Astrocyte (in vitro differentiated cells and primary cell): ENCODE measurements at regions not wholly inside any gene's neighbourhood (a gene's known extent, or its start where the extent isn't known, plus 50 kb on each side); places are given as distances from the start of the nearest gene placed in this dataset.

ENCODE experiments used
- CTCF ChIP-seq: IDR thresholded peaks from 2 replicates; pipeline ENCODE4 v1.5.1; 2011; ENCODE audit warnings: low read depth, mild to moderate bottlenecking, inconsistent platforms, low read length, moderate library complexity; ENCODE audit not compliant: insufficient read depth
- EZH2 ChIP-seq: IDR thresholded peaks from 2 replicates; pipeline ENCODE4 v1.6.1; 2012; ENCODE audit warnings: mild to moderate bottlenecking, low read length, inconsistent platforms; ENCODE audit not compliant: insufficient read depth

- TF ChIP-seq CTCF (no peak), EZH2 (no peak)
Measured at GRCh38 chr3:13157986-13158385, 84.8 kb upstream of the IQSEC1 start.
